ENCODE measurements at regions not wholly inside any gene's neighbourhood (a gene's known extent, or its start where the extent isn't known, plus 50 kb on each side); places are given as distances from the start of the nearest gene placed in this dataset.

GRCh38 chr11:121938076-121938475, 177.9 kb downstream of the BLID start:
- Mint-ChIP-seq H3K9me3 (peaks cover 3% of the 10 kb centered on the region), H3K4me1 (peaks cover 5% of the 10 kb centered on the region), H3K27me3 (ENCODE audit: insufficient read depth, low read depth) (no peaks in the 10 kb centered on the region), H3K27ac (no peak overlapping the region), H3K36me3 (no peaks in the 10 kb centered on the region), H3K4me3 (no peak overlapping the region)
- Histone ChIP-seq H3K9me3 (ENCODE audit: low read depth) (no peaks in the 10 kb centered on the region), H3K4me3 (no peak overlapping the region), H3K36me3 (no peaks in the 10 kb centered on the region), H3K4me1 (no peaks in the 10 kb centered on the region), H2AFZ (replicated peaks) (no peak overlapping the region), H3F3A (ENCODE audit: low read depth) (no peaks in the 10 kb centered on the region), H3K9ac (no peak overlapping the region), H3K4me2 (no peak overlapping the region), H3K27me3 (no peaks in the 10 kb centered on the region), H3K79me2 (ENCODE audit: low read depth) (no peaks in the 10 kb centered on the region), H4K20me1 (ENCODE audit: low read depth) (no peaks in the 10 kb centered on the region), H3K27ac (no peak overlapping the region)
- DNase-seq (ENCODE audit: low spot score), result no peak
- TF ChIP-seq EZH2phosphoT487 (IDR thresholded peaks at IDR 0.05), result no peak
- TF ChIP-seq CTCF (IDR thresholded peaks at IDR 0.05), result no peak
- TF ChIP-seq EZH2 (IDR thresholded peaks at IDR 0.05), result no peak

- Histone ChIP-seq H3K9ac (no peak overlapping the region), H3K27ac (no peak overlapping the region), H3K4me1 (no peaks in the 10 kb centered on the region), H2AFZ (replicated peaks) (no peak overlapping the region), H3K27me3 (no peaks in the 10 kb centered on the region), H3F3A (ENCODE audit: low read depth) (no peaks in the 10 kb centered on the region), H3K9me3 (ENCODE audit: low read depth) (no peaks in the 10 kb centered on the region), H3K4me3 (no peak overlapping the region), H3K36me3 (no peaks in the 10 kb centered on the region), H3K4me2 (no peak overlapping the region), H4K20me1 (ENCODE audit: low read depth) (no peaks in the 10 kb centered on the region), H3K79me2 (ENCODE audit: low read depth) (no peaks in the 10 kb centered on the region)
- Mint-ChIP-seq H3K4me1 (peaks cover 15% of the 10 kb centered on the region), H3K36me3 (no peaks in the 10 kb centered on the region), H3K4me3 (no peak overlapping the region), H3K9me3 (peaks cover 3% of the 10 kb centered on the region), H3K27ac (no peak overlapping the region), H3K27me3 (ENCODE audit: insufficient read depth, low read depth) (no peaks in the 10 kb centered on the region)
- no peak for TF ChIP-seq EZH2phosphoT487 (IDR thresholded peaks at IDR 0.05)
- no peak for TF ChIP-seq EZH2 (IDR thresholded peaks at IDR 0.05)
- no peak for TF ChIP-seq CTCF (IDR thresholded peaks at IDR 0.05)
- DNase-seq (ENCODE audit: low spot score), result no peak
Measured at GRCh38 chr11:121936781-121937447, 179.1 kb downstream of the BLID start.

GRCh38 chr11:121936370-121936769, 179.6 kb downstream of the BLID start:
- Mint-ChIP-seq H3K27ac (no peak overlapping the region), H3K36me3 (no peaks in the 10 kb centered on the region), H3K27me3 (ENCODE audit: insufficient read depth, low read depth) (no peaks in the 10 kb centered on the region), H3K4me3 (no peak overlapping the region), H3K4me1 (peaks cover 19% of the 10 kb centered on the region), H3K9me3 (peaks cover 3% of the 10 kb centered on the region)
- Histone ChIP-seq H3F3A (ENCODE audit: low read depth) (no peaks in the 10 kb centered on the region), H3K9ac (no peak overlapping the region), H3K4me3 (no peak overlapping the region), H3K27me3 (no peaks in the 10 kb centered on the region), H3K79me2 (ENCODE audit: low read depth) (no peaks in the 10 kb centered on the region), H4K20me1 (ENCODE audit: low read depth) (no peaks in the 10 kb centered on the region), H3K27ac (no peak overlapping the region), H3K4me2 (no peak overlapping the region), H2AFZ (replicated peaks) (no peak overlapping the region), H3K4me1 (no peaks in the 10 kb centered on the region), H3K9me3 (ENCODE audit: low read depth) (no peaks in the 10 kb centered on the region), H3K36me3 (no peaks in the 10 kb centered on the region)
- no peak for DNase-seq (ENCODE audit: low spot score)
- TF ChIP-seq CTCF (IDR thresholded peaks at IDR 0.05) (no peak), EZH2phosphoT487 (IDR thresholded peaks at IDR 0.05) (no peak), EZH2 (IDR thresholded peaks at IDR 0.05) (no peak)
